GM19035 (cell line): ENCODE measurements at regions not wholly inside any gene's neighbourhood (a gene's known extent, or its start where the extent isn't known, plus 50 kb on each side); places are given as distances from the start of the nearest gene placed in this dataset.
"Not testable (repeated sequence)": the region's sequence is repeated elsewhere in the genome, so short reads cannot be mapped to it uniquely, and the experiment has no call there.

Source experiments
- ATAC-seq: cut with Tn5 transposase; IDR thresholded peaks from one replicate; pipeline ENCODE4 v1.9.1; 2021; ENCODE audit not compliant: unreplicated experiment

DNA sequence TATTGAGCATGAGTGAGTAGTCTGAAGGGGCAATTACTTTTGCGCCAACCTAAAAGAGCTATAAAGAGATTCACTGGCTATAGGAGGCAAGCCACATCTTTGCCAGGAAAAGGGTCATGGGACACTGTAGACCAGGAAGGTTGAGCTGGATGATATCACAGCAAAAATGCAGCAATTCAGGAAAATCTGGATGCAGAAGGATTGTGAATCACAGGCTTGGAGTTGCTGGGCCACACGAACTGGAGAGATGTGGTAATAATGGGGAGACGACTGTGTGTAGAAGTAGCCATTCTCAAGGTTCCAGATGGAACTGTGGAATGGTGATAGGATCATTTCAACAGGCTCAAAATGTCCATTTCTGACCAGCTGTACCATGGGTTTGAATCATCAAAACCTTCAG lies 151.4 kb upstream of the DAAM1 start:
- no peak for ATAC-seq

- ATAC-seq: no peak
Measured at GRCh38 chr14:59037620-59038019, 150.8 kb upstream of the DAAM1 start.

DNA sequence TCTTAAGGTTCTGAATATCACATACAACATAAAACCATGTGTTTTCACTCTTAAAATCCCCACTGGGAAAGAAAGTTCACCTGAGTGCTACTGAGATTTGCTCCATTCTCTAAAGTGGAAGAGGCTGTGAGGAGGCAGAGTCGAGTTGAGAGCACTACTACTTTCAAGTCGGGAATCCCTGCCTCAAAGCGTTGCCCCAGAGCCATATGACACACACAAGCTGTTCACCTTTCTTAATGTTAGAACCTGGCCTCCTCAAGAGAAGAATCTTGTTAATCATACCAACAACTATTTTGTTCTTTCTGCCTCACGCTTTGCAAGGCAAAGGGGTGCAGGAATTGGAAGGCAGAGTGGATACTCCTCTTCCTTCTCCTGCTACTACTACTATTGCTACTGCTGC lies 149.7 kb upstream of the DAAM1 start:
- ATAC-seq: no peak

GRCh38 chr14:59041308-59041707 lies 147.2 kb upstream of the DAAM1 start:
- ATAC-seq: no peak

DNA sequence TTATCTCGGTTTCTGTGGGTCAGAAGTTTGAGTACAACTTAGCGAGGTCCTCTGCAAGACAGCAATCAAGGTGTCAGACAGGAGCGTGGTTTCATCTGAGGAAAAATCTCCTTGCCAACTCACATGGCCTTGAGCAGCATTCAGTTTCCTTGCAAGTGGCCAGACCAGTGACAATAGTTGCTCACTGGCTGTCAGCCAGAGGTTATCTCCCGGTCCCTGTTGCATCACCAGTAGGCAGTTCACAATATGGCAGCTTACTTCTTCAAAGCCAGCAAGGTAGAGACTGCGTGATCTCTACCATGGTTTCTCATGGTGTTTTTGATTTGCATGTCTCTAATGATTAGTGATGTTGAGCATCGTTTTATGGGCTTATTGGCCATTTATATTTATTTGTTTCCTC lies 143.8 kb upstream of the DAAM1 start:
- ATAC-seq: no peak

DNA sequence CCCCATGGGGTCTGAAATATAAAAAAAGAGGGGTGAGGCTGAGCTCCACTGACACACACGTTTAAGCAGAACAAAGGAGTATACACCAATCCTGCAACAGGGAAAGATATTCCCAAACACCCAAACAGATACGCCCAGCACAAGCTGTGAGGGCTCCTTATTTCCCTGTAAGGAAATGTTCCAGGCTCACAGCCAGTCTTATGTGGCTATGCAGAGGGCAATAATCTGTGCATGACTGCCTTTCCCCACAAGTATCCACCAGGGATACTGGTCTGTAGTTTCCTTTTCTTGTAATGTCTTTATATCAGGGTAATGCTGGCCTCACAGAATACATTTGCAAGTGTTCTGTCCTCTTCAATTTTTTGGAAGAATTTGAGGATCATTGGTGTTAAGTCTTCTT lies 141.7 kb upstream of the DAAM1 start:
- ATAC-seq: no peak

DNA sequence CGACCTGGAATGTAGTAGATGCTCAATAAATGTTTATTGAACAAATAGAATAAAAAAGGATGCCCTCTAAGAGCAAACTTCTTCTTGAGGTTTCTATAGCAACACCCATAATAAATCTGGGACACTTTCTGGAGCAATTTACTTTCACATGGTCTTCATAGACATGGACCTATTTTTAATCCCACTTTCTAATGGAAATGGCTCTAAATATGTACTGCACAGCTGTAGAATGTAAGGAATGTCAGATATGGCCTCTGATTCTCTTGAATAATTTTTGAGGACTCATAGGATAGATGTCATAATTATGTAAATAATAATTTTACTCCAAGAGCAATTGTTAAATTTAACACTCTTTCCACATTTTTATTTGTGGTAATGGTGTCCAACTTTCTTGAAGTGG lies 133.5 kb upstream of the DAAM1 start:
- ATAC-seq: no peak

DNA sequence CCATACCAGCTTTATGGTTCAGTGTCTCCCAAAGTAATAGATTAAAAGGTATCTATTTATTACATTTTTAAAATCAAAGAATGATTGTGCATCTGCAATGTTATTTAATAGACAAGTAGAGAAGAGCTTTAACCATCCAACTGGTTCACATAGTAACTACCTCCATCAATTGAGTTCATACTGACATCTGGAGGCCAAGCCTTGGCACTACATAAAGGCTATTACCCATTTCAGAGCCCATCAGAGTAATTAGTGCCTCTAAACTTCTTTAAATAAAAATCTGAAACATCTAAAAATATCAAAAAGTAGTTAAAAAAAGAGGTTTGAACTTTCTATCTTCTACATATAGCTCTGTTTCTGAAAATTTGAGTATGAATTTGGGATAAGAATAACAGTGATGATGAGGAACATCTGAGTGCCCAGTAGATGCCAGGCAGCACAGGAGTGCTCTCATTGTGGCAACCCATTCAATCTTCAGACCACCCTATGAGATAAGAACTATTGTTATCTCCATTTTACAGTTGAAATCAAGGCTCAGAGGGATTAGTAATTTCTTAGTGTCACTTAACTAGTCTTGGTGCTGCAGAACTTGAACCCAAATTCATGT lies 132.9 kb upstream of the DAAM1 start:
- ATAC-seq: peak; percentile 70

DNA sequence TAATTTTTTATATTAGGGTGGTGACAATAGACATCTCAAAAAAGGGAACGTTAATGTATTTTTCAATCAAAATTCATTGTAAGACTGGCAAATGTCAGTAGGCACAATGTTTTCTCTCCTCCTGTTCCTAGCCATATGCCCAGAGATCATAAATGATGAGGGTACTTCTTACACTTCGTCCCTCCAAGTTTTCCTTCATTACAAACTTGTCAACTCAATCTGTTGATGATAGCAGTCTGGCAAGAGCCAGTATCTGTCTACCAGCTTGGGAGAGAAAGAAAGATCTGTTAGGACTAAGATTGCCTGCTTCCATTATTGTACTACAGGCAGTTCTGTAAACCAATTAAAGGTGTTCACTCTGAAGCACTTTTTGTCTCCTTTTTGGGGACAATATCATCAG lies 130.9 kb upstream of the DAAM1 start:
- no peak for ATAC-seq

DNA sequence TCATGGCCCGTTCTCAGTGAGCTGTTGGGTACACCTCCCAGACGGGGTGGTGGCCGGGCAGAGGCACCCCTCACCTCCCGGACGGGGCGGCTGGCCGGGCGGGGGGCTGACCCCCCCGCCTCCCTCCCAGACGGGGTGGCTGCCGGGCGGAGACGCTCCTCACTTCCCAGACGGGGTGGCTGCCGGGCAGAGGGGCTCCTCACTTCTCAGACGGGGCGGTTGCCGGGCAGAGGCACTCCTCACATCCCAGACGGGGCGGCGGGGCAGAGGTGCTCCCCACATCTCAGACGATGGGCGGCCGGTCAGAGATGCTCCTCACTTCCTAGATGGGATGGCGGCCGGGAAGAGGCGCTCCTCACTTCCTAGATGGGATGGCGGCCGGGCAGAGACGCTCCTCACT lies 129.7 kb upstream of the DAAM1 start:
- not testable (repeated sequence) for ATAC-seq

- no peak for ATAC-seq
Measured at GRCh38 chr14:59060841-59061240, 127.6 kb upstream of the DAAM1 start.

DNA sequence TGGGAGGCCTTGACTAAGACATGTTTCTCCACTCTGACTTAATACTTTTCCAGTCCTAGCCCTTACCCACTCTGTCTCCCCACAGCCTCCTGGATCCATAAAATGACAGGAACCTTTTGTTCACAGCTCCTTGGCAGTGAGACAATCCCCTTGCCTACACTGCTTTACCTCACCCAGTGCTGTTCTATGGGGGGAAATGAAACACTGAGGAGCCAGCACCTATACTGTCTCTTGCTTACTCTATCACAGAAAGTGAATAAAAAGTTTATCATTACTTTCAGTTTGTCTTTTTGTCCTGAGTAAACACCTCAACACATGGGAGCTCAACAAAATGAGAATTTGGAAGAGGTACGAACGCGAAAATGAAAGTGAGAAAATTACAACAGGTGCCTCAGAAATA lies 127.2 kb upstream of the DAAM1 start:
- ATAC-seq: no peak

- no peak for ATAC-seq
Measured at GRCh38 chr14:59063259-59063658, 125.2 kb upstream of the DAAM1 start.

DNA sequence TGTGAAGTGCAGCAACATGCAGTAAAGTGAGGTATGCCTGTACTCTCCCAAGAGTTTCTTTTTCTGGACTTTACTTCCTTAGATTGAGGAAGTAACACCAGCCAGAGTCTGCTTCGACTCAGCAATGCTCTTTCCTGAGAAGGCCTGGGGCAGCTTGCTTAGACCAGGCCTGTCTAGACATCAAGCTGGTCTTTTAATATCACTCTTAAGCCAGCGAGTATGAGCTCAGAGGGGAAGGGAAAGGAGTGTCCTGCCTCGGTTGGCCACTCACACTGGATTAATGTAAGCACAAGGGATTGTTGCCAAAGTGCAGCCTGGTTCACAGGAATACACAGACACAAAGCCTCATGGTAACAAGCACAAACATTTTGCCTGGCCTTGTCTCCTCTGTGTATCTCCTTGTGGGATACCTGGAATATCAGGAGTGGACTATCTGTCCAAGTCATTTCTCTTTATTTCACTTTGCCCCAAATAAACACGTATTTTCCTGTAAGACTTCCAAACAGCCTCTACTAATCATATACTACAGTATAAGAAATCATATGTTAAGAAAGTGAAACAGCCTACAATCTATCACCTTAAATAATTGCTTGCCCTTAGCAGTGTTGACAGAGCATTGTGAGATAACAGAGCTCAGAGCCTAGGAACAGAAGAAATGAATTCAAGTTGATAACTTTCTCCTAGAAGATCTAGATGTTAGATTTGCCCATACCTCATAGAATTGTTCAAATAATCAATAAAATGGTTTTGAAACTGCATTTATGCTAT lies 121.2 kb upstream of the DAAM1 start:
- no peak for ATAC-seq

- ATAC-seq: no peak
Measured at GRCh38 chr14:59069163-59069854, 119.2 kb upstream of the DAAM1 start.

GRCh38 chr14:59075506-59075905 lies 113.0 kb upstream of the DAAM1 start:
- ATAC-seq: no peak

DNA sequence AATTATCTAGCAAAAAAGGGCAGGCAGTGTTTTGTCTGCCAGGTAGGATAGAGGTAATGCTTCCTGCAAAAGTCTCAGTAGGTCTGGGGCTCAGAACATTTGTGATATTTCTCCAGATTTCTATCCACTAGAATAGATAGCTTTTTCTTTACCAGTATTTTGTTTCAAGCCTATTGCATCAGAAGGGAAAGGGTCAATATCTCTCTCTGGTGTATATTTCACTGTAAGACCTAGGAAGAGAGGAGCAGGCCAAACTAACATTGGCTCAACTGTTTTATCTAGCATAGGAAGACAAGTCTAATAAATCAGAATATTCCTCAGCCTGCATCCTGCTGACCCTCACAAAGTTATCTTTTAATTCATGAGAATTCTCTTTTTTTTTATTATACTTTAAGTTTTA lies 106.7 kb upstream of the DAAM1 start:
- ATAC-seq: no peak

GRCh38 chr14:59085207-59085739 lies 103.2 kb upstream of the DAAM1 start:
- ATAC-seq: no peak

- no peak for ATAC-seq
Measured at GRCh38 chr14:59086241-59086882, 102.1 kb upstream of the DAAM1 start.

DNA sequence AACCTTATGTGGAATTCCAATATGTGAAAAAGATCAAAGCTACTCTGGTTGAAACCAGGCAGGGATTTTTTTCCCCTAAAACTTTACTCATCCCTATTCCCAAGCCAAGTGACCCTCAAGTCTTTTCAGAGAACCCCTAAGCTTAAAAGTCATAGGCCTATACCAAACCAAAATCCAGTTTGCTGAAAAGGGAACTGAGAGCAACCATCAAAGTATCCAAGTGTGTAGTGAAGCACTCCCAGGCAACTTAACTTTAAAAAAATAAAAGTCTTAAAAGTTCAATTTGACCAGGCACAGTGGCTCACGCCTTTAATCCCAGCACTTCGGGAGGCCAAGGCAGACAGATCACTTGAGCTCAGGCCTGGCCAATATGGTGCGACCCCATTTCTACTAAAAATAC lies 101.2 kb upstream of the DAAM1 start:
- ATAC-seq: no peak

DNA sequence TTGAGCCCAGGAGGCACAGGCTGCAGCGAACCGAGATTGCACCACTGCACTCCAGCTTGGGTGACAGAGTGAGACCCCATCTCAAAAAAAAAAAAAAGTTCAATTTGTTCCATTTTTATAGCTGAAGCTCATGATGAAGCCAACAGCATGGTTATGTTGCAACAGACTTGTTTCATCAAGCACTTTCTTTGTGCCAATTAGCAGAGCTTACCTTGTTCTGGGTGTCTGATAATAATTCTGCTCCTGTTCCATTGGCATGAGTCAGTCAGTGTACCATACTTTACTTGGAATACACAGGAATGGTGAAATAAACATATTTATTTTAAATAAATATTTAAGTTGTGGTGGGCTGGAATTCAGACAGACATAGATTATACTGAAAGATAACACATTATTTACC lies 100.8 kb upstream of the DAAM1 start:
- no peak for ATAC-seq

DNA sequence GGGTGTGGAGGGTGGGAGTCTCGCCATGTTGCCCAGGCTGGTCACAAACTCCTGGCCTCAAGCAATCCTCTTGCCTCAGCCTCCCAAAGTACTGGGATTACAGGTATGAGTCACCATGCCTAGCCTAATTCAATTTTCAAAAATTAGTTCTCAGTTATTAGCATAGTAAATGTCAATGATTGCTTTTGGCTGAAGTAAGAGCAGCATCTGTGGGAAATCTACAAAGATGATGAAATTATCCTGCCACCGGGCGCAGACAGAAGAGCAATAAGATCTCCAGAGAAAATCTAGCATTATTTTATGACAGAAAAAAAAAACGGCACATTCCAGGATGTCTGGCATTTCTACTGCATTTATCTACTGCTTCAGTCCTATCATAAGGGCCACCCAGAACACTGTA lies 97.9 kb upstream of the DAAM1 start:
- no peak for ATAC-seq
